SKM-1 (cell line): ENCODE measurements at regions not wholly inside any gene's neighbourhood (a gene's known extent, or its start where the extent isn't known, plus 50 kb on each side); places are given as distances from the start of the nearest gene placed in this dataset.
"Not testable (repeated sequence)": the region's sequence is repeated elsewhere in the genome, so short reads cannot be mapped to it uniquely, and the experiment has no call there.

ENCODE experiments used
- DNase-seq: peaks from one replicate; lab custom pipeline; 2025; ENCODE audit not compliant: unreplicated experiment; lab: John Stamatoyannopoulos, UW

DNA sequence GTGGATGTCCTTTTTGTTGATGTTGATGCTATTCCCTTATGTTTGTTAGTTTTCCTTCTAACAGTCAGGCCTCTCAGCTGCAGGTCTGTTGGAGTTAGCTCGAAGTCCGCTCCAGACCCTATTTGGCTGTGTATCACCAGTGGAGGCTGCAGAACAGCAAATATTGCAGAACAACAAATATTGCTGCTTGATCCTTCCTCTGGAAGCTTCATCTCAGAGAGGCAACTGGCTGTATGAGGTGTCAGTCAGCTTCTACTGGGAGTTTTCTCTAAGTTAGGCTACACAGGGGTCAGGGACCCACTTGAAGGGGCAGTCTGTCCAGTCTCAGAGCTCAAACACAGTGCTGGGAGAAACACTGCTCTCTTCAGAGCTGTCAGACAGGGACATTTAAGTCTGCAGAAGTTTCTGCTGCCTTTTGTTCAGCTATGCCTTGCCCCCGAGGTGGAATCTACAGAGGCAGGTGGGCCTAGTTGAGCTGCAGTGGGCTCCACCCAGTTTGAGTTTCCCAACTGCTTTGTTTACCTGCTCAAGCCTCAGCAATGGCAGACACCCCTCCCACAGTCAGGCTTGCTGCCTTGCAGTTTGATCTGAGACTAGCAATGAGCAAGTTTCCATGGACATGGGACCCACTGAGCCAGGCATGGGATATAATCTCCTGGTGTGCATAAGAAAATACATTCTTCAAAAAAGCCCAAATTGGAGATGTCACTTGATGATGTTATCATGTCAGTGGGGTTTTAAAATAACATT lies 99.5 kb downstream of the KDM5D start:
- no peak for DNase-seq

DNA sequence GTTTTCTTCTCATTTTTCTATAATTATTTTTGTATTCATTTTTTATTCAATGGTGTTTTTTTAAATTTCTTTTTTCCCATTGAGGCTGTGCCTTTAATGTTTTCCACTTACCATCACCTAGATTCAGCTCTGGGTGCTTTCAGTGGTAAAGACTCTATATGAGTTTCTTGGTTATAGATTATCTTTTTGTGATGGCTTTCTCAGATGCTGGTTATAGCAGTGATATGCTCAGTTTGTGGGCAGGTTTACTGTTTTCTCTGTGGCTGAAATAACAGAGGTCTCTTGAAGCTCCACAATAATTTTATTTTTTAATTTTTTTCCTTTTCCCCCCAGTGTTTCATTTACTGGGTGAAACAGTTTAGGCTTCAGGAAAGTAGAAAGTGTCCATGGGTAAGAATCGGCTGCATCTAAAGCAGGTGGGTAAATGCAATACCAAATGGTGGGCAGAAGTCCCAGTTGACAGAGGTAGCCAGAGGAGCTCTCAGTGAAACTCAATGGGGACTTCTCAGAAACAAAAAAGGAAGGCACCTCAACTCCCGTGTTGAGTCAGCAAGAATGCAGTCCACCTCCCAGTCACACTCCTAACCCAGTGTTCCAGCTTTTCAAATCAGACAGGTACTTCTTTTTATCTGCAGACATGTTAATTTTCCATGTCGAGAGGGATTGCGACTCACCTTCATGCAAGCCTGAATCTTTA lies 106.7 kb downstream of the KDM5D start:
- DNase-seq = no peak

DNA sequence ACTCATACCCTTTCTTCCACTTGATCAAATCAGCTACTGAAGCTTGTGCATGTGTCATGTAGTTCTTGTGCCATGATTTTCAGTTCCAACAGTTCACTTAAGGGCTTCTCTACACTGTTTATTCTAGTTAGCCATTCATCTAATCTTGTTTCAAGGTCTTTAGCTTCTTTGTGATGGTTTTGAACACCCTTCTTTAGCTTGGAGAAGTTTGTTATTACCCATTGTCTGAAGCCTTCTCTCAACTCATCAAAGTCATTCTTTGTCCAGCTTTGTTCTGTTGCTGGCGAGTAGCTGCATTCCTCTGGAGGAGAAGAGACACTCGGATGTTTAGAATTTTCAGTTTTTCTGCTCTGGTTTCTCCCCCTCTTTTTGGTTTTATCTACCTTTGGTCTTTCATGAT lies 115.6 kb downstream of the KDM5D start:
- DNase-seq = no peak

DNA sequence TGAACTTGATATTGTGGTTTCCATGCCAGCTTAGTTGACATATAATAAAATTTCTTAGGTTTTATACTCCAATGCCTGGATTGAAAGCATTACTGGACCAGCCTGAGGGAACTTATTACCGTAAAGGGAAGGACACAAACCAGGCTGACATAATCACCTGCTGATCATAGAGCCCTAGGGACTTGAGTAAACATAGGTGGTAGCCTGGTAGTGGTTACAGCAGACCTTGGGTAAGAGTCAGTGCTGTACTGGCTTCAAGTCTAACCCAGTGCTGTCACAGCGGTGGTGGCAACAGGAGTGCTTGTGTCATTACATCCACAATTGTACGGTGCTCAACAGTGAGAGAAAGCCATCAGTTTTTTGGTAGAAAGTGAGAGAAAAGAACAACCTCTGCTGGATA lies 122.1 kb downstream of the KDM5D start:
- DNase-seq = no peak

DNA sequence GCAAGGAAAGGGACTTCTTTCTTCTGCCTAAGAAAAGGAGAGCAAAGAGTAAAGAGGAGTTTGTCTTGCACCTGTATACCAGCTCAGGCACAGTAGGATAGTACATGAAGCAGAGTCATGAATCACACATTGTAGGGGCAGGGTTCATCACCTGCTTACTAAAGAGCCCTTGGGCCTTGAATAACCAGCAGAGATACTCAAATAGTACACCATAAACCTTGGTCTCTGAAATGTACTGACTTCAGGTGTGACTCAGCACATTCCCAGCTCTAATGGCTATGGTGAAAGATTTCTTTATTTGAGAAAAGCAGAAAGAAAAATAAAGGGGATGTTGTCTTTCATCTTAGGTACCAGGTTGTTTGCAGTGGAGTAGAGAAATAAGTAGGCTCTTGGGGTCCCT lies 122.8 kb downstream of the KDM5D start:
- DNase-seq = no peak

DNA sequence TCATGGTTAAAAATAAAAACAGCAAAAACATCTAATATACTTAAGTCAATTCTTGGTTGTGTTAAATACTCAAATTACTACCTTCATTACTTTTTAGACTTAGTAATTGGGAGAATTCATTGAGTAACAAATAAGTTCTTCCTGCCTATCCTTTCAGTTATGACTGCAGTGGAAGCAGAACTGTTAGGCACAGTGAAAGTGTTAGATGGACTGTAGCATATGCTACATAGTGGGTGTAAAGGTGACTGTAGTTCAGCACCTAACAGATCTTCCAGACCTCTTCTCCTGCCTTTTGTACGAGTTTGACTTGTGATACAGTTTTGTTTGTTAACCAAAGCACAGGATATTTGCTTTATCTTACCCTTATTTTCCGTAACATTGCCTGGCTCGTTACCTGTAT lies 143.4 kb downstream of the KDM5D start:
- no peak for DNase-seq

DNA sequence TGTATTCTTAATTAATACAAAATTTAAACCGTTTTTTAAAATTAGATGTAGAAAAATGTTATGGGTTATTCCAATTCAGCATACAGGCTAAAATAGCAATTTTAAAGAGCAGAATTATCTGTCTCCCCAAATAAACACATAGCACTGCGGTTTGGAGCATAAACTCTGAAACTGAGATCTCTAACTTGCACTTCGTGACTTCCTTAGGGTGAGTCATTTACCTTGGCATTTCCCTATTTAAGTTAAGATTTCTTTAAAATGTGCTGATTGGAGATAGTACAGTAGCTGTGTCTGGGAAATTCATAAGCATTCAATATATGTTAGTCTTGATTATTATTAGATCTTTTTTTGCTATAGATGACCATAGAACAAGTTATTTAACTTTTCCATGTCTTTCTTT lies 143.8 kb downstream of the KDM5D start:
- DNase-seq = no peak

DNA sequence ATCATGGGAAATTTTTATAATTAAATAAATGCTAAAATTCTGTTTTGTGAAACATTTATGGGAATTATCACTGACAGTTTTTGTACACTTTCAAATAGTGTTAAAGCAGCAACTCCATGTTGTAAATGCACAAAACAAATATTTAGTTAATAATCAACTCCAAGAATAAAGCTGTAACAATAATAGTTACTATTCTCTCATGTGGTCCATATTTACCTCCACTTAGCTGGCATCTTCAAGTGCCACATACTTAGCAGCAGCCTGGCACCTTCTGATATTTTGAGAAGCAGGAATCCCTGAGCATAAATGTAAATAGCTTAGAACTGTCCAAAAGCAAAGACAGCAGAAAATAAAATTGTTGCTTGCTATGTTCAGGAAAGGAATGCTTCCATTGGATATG lies 154.3 kb downstream of the KDM5D start:
- DNase-seq = no peak

DNA sequence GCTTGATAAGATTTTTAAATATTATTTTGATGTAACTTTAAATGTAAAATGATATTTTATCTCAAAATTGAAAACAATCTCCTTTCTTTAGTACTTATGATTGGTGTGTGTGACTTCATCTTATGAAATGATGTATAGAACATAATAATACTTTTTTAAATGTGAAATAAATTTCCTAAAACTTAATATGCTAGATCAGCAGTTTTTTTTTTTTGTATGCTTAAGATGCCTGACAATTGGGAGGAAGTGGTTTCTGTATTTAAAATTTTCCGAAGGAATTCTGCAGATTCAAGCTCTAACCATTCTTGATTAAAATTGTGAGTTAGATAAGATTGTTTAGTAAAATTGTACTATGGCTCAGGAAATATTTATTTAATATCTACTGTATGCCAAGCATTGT lies 154.9 kb downstream of the KDM5D start:
- DNase-seq = no peak

DNA sequence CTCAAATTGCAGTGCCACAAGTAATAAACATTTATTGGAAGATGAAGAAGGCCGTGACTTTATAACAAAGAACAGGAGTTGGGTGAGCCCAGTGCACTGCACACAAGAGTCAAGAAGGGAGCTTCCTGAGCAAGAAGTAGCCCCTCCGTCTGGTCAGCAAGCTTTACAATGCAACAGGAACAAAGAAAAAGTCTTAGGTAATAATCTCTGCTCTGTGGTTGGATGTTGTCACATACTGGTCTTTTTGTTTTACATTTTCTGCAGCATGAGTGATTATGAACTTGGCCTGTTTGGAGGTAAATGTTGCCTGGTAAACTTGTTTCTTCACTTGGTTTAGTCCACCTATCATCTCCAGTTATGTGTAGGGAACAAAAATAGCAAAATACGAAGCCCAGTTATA lies 157.2 kb downstream of the KDM5D start:
- peak; percentile 9 for DNase-seq

DNA sequence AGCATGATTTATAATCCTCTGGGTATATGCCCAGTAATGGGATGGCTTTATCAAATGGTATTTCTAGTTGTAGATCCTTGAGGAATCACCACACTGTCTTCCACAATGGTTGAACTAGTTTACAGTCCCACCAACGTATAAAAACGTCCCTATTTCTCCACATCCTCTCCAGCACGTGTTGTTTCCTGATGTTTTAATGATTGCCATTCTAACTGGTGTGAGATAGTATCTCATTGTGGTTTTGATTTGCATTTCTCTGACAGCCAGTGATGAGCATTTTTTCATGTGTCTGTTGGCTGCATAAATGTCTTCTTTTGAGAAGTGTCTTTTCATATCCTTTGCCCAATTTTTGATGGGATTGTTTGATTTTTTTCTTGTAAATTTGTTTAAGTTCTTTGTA lies 163.5 kb downstream of the KDM5D start:
- DNase-seq = not testable (repeated sequence)

DNA sequence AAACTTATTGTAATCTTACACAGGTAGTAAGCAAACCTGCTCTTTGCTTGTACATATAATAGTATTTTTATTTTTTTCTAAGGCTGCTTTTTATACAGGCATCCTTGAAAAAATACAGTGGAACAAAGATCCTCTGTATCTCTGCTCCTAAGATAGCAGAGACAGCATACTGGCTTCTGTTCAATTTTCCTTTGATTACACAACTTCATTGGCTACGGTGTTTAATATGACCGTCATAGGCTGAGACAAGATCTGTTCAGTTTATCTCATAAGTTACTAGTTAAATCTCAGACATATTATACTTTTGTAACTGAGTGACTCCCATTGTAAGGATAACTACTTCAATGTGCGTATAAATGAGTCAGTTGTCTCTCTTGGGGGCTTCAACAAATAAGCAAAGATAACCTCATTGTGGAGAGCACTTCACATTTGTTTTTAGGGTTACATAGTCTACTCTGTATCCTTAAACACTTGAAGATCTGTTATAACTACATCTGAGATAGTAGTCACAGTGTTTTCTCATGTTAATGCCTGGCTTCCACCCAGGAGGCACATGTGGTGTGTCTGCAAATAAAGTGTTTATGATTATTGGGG lies 166.1 kb downstream of the KDM5D start:
- DNase-seq = no peak

DNA sequence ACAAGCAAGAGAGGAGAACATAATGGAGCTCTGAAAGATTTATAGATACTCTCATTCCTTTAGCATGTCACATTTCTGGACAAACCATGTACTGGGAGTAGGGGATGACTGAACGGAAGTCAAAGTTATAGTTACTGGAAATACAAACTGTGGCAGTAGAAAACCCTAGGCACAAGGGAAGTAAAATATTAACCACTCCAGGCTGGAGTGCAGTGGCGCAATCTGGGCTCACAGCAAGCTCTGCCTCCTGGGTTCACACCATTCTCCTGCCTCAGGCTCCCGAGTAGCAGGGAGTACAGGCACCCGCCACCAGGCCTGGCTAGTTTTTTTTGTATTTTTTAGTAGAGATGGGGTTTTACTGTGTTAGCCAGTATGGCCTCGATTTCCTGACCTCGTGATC lies 167.3 kb downstream of the KDM5D start:
- DNase-seq = no peak

DNA sequence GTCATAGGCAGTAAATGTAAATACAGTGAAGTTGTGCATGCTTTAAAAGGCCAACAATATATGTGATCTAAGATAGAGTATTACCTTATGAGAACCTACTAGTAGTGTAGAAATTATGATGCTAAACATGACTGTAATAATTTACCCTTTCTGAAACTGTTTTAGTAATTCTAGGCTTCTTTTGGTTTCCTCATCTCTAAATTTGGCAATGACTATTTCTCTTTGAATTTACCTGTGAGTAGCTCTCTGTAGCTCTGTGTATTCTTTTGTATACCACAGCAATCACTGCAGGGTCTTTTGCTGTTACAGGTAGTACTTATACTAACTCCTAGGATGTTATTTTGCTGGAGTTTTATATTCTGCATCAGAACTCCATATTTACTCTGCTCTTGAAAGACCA lies 169.6 kb downstream of the KDM5D start:
- no peak for DNase-seq

DNA sequence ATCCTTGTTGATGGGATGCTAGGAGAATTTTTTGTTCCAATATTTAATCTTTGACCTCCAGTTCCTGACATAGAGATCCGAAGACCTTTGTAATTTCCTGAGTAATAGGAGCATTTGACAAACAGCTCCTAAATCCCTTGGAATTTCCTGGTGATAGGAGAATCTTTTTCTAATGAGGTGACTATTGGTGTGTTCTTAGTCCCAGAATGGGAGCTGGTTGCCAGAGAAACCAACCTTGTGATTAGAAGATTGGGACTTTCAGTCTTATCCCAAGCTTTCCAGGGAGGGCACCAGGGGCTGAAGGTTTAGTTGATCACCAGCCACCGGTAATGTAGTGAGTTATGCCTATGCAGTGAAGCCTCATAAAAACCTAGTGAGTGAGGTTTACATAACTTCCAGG lies 170.9 kb downstream of the KDM5D start:
- no peak for DNase-seq

DNA sequence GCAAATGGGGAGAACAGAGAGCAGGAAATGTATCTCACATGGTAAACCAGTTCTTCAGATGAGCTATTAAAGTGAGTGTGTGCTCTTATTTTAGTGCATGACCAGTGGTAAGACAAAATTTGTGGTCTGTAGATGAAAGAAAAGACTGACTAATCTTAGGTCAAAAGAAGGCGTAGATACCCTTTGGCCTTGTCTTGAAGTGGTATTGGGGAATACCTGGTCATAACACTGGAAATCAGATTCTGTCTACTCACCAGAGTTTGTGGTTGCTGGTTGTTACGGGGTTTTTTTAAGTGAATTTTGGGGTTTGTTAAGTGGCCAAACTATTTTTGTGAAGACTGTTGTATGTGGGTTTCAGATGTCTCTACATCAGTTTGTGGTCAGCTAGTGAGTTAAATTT lies 173.5 kb downstream of the KDM5D start:
- no peak for DNase-seq

DNA sequence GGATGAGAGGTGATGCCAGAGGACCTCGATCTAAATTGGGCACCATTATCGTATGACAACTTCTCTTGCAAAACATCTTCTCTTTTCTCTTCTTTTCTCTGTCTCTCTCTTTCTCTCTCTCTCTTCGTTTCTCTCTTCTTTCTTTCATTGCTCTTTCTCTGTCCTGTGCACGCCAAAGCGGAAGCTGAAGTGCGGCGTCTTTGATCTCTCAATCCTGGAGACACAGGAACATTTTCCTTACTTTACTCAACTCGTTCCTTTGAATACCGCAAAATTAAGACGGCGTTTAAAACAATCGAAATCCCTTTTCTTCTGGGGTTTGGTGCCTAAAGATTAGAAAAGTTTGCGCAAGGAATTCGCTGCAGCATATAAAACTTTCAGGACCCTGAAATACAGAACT lies 176.6 kb downstream of the KDM5D start:
- DNase-seq = no peak

DNA sequence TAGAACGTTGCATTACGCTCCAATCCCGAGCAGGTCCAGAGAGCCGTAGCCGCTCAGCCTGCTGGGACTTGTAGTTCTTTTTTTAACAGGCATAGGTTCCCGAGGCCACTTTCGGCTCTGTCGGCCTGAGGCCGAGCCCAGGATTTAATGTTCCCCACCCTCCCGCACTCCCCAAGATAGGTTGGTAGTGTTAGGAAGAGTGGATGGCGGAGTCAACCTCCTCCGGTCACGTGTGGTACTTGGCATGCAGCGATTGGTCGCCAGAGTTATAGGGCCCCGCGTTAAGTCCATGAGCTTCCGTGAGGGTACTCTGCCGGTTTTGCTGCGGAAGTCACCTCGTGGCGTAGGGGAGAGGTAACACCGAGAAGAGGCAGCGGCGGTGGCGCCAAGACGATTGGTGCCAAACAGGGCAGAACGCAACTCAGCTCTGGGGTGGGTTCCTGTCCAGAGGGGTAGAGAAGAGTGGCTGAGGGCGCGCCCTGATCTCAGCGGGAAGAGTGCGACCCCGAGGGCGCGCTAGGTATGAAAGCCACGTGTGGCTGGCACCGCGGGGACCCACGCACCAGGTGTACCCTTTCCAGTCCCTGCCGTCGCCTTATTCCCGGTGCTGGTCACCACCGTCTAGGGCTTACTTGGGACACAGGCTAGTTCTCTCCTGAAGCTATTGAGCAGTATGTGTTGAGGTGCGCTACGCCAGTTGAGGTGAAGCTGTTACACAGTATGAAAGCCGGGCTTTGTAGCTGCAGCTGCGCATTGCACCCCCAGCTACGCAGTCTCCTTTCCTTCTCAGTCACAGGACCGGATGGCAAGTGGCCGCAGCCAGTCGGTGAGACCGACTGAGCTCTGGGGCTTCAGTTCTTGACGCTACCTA lies 177.2 kb downstream of the KDM5D start:
- DNase-seq = peak; percentile 74

DNA sequence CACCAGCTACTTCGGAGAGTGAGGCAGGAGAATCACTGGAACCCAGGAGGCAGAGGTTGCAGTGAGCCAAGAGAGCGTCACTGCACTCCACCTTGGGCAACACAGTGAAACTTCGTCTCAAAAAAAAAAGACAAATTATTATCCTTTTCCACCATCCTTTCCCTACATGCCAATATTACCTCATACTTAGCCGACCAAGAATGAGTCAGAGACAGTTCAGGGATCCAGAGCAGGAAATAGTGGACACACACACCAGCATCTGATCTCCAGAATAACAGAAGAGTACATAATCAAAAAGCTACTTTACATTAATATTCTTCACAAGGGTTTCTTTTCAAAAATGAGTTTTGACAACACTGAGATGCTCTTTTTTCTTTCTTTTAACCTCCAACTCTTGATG lies 185.4 kb downstream of the KDM5D start:
- DNase-seq = no peak

DNA sequence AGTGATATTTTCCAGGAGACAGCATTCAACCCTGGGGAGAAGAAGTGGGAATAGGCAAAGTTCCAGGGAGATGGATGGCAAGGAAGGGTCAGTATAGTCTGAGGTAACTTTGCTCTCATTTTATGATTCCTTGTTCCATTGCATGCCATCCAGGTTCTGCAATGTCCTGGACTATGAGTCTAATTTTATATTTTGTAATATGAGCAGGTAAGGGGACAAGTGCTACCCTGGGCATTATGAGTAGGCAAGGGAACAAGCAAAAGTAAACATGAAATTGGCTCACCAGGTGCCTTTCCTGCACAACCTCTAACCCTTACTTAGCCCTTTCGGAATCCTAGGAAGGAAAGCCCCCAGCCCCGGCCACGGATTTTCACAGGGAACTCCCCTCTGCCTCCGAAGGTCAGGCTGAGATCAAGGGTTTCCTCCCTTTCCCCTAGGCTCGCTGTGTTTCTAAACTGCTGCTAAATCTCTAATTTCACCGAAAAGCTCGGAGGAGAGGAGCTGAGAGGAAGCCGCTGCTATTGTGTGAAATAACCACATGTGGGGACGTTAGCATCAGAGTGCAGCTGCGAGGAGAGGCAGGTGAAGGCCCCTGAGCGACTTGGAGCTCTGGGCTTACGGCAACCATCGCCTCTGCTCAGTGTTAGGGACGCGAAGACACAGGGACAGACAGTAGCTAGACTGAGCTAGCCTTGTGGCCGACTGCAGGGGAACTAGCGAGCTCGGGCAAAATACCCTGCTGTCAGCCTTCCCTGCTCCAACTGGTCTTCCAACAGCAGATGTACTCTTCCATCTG lies 194.7 kb downstream of the KDM5D start:
- no peak for DNase-seq
